ENCODE measurements at regions not wholly inside any gene's neighbourhood (a gene's known extent, or its start where the extent isn't known, plus 50 kb on each side); places are given as distances from the start of the nearest gene placed in this dataset.

DNA sequence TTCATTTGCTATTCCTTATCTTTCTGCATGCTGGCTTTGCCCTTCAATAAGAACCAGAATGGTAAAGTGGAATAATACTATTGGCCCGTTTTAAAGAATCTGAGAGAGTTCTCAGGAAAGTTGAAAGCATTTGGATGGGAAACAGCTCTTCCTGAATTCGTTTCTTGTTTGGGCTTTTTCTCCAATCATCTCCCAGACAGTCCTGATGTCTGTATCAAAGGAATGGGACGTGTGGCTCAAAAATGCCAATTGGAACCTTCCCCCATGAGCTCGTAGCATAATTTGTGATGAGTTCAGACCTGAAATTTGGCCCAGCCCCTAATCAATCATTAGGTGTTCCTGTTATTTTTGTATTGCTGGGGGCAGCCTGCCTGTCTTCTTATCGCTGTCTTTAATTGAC is 75.8 kb upstream of the BACH2 start:
- TF ChIP-seq, protein P1, sequence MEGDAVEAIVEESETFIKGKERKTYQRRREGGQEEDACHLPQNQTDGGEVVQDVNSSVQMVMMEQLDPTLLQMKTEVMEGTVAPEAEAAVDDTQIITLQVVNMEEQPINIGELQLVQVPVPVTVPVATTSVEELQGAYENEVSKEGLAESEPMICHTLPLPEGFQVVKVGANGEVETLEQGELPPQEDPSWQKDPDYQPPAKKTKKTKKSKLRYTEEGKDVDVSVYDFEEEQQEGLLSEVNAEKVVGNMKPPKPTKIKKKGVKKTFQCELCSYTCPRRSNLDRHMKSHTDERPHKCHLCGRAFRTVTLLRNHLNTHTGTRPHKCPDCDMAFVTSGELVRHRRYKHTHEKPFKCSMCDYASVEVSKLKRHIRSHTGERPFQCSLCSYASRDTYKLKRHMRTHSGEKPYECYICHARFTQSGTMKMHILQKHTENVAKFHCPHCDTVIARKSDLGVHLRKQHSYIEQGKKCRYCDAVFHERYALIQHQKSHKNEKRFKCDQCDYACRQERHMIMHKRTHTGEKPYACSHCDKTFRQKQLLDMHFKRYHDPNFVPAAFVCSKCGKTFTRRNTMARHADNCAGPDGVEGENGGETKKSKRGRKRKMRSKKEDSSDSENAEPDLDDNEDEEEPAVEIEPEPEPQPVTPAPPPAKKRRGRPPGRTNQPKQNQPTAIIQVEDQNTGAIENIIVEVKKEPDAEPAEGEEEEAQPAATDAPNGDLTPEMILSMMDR (conservative IDR thresholded peaks at IDR 0.05; ENCODE audit: low read depth, low read length), result no peak
- no peak for TF ChIP-seq EZH2 (IDR thresholded peaks at IDR 0.05; ENCODE audit: borderline replicate concordance, low read depth, low read length, poor library complexity, severe bottlenecking)
